GM13977 (cell line): ENCODE measurements at regions not wholly inside any gene's neighbourhood (a gene's known extent, or its start where the extent isn't known, plus 50 kb on each side); places are given as distances from the start of the nearest gene placed in this dataset.

Experiments
- DNase-seq: peaks from one replicate; pipeline ENCODE4 v3.0.0; 2012; ENCODE audit warnings: low spot score
- CTCF ChIP-seq: IDR thresholded peaks from 2 replicates; pipeline ENCODE4 v1.5.1; 2012; ENCODE audit warnings: mild to moderate bottlenecking, control low read depth; ENCODE audit not compliant: insufficient read depth; ENCODE audit errors: extremely low read depth, missing control alignments
- in situ Hi-C: fragments of 300-500 bp; cut with MboI; formaldehyde crosslinking; loops from one replicate; pipeline ENCODE4 v1.12.0; 2022; ENCODE audit warnings: low sequenced_read_pairs, low pct_unique_long_range_greater_than_20kb, mixed read lengths, inconsistent platforms; ENCODE audit not compliant: unreplicated experiment

- in situ Hi-C loops, result no loop called here
- no peak for TF ChIP-seq CTCF
- DNase-seq, result no peak
These were observed 256.9 kb downstream of the SPRY2 start for GRCh38 chr13:80083853-80084676.

GRCh38 chr13:80083081-80083852, 257.7 kb downstream of the SPRY2 start:
- DNase-seq, result no peak
- no peak for TF ChIP-seq CTCF
- in situ Hi-C loops, result no loop called here

- DNase-seq, result no peak
- in situ Hi-C loops, result no loop called here
- TF ChIP-seq CTCF, result no peak
These were observed 258.4 kb downstream of the SPRY2 start for GRCh38 chr13:80082396-80083080.

GRCh38 chr13:80074811-80075210, 266.1 kb downstream of the SPRY2 start:
- no peak for DNase-seq
- in situ Hi-C loops, result no loop called here
- TF ChIP-seq CTCF, result no peak

- in situ Hi-C loops, result no loop called here
- TF ChIP-seq CTCF, result no peak
- no peak for DNase-seq
These were observed 266.7 kb downstream of the SPRY2 start for GRCh38 chr13:80074143-80074752.

- TF ChIP-seq CTCF, result no peak
- peak; percentile 17 for DNase-seq
- in situ Hi-C loops, result no loop called here
These were observed 268.7 kb downstream of the SPRY2 start for GRCh38 chr13:80072231-80072630.
